T-helper 1 cell treated with Interleukin-12 subunit alpha and Interleukin-12 subunit beta and Interleukin-4 antibody, amounts not matched to agents 30 ng/mL and 1 ng/mL, for 36 hours (primary cell): ENCODE measurements at regions not wholly inside any gene's neighbourhood (a gene's known extent, or its start where the extent isn't known, plus 50 kb on each side); places are given as distances from the start of the nearest gene placed in this dataset.
"Not testable (repeated sequence)": the region's sequence is repeated elsewhere in the genome, so short reads cannot be mapped to it uniquely, and the experiment has no call there.

Source experiments
- intact Hi-C: fragments of 100-400 bp; cut with micrococcal nuclease; formaldehyde crosslinking; loops from one replicate; pipeline ENCODE4 v1.15.1; 2024

DNA sequence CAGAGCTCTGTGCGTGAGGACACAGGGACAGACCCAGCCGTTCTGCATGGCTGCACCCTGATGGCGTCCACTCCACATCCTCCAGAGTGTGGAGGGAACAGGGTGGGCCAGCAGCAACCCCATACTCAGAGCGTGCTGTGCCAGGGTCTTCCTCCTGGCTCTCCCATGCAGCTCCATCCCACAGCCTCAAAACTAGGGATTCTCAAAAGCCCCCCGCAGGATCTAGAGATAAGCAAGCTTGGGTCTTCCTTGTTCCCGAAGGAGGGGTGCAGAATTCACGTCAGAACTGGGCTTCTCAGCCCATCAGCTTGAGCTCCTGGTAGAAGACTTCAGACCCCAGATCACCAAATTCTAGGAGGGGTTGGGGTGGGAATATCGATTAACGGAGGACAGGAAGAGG lies 858.8 kb downstream of the TBC1D22A start:
- intact Hi-C loops, result no loop called here

DNA sequence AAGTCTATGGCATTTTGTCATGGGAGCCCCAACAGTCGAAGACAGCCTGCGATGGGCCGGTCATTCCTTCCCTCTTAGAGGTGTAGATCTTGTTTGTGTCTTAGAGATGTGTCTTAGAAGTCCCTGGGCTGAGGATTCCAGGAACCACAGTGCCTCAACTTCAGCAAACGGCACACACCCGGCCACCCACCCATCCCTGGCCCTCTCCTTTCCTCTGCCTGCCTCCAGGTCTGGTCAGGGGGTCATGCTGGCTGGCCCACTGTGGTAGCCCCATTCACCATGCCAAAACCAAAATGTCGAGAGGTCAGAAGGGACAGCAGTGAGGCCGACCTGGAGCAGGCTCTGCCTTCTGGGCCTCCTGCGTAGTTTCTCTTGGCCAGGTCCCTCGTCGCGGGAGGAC lies 857.9 kb downstream of the TBC1D22A start:
- intact Hi-C loops, result no loop called here

DNA sequence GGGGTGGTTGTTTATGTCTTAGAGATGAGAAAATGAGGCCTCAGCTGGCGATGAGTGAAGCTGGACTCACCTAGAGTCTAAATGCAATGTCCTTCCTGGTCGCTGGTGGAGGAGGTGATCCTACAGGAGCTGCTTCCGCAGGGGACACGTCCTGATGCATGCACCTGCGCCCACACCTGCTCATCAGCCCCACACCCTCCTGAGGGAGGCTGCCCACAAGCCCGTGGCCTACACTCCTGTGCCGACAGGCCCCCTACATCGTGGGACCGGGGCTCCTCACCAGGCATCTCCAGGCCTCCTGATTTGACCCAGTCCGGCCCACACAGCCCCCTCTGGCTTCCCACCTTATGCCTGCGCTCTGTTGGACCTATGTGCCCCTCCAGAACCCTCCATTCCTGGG lies 857.2 kb downstream of the TBC1D22A start:
- intact Hi-C loops, result no loop called here

DNA sequence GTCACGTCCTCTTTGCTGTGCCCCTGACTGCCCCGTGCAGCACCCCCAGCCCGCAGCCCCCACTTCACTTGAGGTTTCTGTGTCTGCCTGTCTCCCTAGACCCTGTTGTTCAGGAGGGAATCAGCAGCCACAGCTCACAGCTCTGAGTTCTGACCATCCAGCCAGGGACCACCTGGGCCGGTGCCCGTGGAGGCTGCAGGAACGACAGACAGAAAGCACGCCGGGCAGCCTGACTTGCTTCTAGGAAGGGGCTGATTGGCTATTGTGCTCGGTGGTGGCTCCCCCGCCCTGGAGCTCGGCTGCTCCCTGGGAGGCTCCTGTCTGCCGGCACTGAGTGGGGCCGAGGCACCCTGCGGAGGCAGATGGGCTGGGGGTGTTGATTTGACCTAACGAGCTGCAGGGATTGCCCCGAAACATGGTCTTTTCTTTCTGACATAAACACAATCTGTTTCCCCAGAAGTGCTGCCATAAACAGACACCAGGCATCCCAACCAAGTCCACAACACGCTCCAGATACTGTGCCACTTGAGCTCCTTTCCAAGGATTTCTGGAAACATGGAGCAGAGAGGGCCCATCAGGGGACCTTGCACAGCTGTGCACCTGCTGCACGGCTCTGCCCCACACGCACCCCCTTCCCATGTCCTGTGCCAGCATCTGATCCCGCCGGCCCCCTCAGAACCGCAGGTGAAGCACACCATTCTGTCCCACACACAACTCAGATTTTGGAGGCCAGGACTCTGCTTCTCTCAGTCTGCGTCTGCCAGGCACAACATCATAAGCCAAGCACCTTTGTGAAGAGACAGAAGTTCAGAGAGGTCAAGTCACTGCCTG lies 855.9 kb downstream of the TBC1D22A start:
- intact Hi-C loops, result no loop called here

DNA sequence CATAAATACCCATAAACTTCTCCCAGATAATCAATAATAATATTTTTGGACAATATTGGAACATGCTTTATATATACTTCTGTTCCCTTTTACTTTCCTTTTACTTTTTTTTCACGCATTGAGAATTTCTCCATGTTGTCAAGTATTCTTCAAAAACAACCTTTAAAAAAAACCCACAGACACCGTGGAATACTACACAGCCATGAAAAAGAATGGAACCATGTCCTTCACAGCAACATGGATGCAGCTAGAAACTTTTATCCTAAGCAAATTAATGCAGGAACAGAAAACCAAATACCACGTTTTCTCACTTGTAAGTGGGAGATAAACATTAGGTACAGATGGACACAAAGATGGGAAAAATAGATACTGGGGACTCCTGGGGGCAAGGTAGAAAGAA lies 854.7 kb downstream of the TBC1D22A start:
- intact Hi-C loops, result no loop called here

DNA sequence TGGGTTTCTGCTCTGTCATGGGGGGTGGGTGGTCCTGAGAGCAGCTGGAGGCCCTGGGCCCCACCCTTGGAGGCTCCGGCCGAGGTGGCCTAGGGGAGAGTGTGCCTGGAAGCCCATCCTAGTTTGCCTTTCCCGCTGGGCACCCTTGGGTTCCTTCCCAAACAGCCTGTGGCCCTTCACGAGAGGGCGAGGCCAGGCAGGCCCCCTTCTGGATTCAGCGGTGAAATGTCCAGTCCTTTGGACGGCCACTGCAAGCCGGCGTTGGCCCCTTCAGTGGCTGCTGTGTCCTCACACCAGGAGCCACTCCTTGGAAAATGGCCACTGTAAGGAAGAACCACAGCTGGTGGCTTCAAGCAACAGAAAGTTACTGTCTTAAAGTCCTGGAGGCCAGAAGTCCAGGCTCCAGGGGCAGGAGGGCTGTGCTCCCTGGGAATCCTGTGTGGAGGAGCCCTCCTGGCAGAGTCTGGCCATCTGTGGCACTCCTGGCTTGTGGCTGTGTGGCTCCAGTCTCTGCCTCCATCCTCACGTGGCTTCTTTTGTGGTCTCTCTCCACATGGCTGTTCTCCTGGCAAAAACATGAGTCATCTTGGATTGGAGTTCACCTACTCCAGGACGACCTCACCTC lies 854.1 kb downstream of the TBC1D22A start:
- intact Hi-C loops, result no loop called here

DNA sequence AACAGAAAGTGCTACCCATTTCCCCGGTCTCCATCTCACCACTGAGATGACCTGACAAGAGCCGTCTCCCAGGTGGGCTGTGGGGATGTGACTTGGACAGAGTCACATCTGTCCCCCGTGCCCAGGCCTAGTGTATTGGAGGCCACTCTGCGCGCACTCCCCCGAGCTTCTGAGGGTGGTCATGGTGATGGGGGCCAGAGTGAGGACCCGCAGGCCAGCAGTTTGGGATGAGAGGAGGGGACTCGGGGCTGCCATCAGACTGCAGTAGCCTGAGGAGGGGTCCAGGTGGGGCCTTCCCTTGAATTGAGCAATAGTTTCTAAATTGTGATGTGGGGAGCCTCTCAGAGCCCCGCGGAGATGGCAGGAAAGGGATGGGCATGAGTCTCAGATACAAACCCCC lies 852.6 kb downstream of the TBC1D22A start:
- intact Hi-C loops, result no loop called here

DNA sequence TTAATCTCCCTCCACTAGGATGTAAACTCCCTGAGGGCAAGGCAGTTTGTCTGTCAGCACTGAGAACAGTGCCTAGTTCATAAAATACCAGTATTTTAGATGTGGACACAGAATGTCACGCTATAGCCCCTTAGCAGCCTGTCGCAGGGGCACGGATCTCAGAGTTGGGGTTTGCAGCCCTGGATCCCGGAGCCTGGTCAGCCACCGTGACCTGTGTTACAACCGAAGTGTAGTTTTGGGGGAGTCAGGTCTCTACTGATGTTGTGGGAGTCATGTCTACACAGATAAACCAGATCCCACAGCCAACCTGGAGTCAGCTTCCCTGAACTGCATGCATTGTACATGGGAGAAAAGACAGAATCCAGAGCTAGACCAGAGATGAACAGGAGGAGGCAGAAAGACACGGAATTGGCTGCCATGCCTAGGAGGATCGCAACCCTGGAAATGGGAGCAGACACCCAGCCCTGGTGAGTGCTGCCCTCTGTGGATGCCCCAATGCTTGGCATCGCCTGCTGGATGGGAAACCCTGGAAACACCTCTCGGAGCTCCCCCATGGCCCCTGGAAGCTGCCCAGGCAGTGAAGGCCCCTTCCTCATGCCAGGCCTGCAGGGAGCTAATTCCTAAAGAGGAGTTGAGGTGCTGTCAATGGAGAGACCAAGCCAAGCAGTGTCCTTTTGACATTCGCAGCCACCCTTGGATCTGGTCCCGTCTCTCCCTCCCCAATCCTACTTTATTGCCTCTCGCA lies 851.3 kb downstream of the TBC1D22A start:
- intact Hi-C loops, result no loop called here

DNA sequence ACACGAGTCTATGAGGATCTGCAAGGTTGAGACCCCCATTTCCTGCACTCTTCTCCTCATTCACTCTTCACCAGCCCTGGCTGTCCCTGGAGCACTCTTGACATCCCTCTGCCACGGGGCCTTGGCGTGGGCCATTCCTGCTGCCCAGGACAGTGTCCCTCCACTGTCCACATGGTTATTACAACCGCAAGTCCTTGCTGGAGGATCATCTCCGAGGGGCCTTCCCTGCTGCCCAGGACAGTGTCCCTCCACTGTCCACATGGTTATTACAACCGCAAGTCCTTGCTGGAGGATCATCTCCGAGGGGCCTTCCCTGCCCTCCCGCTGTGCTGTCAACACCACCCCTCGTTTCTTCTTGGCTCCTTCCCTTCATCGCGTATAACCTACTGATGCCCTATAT lies 850.7 kb downstream of the TBC1D22A start:
- intact Hi-C loops, result not testable (repeated sequence)

DNA sequence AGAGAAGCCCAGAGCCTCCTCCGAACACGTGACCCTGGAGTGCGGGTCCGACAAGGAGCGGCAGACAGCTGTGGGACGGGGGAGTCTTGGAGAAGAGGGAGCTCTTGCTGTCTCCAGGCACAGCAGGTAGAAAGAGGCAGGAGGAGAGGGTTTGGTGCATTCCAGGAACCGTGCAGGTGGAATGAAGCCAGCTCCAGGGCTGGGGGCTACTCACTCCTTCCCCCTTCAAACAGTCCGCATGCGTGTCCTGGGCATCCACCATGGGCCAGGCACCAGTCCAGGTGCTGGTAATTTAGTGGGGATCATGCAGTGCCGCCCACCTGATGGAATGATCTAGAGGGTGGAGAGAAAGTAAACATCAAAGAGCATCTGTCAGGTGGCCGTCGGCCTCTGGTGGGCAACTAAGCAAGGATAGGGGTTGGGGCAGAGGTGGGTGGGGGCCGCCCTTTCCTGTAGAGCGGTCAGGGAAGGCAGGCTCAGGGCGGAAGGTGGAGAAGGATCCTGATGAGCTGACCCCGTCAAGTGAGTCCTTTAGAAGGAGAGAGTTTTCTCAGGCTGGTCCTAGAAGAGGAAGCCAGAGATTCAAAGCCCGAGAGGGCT lies 850.0 kb downstream of the TBC1D22A start:
- intact Hi-C loops, result no loop called here

DNA sequence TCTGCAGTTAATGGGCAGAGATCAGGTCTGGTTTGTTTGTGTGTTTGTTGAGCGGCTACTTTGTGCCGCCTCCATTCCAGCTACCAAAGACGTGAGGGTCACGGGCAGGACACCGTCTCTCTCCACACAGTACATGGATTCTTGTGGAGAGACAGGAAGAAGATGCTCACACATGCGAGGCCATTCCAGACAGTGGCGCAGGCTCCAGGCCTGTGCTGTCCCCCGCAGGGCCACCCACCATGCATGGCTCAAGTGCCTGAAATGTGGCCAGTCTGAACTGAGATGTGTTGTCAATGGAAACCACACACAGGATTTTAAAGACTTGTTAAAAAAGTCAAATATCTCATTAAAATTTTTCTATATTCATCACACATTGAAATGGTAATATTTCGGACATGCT lies 848.3 kb downstream of the TBC1D22A start:
- intact Hi-C loops, result no loop called here

DNA sequence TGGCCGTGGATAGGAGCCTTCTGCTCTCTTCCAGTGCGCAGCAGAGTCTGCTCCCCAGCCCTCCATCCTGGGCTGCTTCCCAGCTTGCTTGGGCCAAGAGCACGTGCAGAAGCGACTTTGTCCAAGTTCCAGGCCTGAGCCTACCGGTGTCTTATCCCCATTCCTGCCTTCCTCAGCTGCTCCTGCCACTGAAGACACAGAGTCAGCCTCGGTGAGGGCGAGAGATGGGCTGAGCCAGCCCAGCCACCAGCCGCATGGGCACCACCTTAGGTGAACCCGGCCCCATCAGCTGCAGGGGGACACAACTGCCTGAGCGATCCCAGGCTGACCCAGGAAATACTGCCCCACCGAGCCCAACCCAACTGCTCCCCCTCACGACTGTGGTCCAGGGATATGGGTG lies 847.8 kb downstream of the TBC1D22A start:
- intact Hi-C loops, result no loop called here

DNA sequence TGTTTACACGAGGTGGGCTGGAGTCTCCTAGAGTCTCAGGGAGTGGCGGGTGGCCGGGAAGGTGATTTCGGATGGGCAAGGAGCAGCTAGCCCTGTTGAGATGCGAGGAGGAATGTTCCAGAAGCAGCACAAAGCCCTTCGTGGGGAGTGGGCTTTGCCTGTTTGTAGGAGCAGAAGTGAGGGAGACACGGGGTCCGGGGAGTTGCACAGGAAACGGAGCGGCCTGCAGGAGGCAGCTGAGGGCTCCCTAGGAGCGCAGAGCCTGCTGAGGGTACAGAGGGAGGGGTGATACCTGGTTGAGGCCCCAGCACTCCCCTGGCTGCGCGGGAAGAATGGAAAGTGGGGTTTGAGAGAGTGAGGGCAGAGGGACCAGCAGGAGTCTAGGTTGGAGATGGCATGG lies 847.2 kb downstream of the TBC1D22A start:
- intact Hi-C loops, result no loop called here

DNA sequence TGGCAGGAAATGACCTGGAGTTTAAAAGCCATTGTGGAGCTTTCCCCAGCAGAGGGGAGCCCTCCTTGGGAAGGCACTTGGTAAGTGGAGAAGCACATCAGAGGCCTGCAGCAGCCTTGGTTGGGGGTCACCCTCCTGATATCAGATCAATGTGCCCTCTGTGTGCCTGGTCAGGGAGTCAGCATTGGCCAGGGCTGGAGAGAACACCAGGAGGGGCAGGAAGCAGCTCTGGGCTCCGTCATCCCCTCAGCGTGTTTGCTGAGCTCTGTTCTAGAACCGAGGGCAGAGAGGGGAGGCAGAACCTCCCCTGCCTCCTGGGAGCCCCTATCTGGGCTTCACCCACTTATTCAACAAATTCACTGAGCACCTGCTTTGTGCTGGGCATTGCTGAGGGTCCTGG lies 846.0 kb downstream of the TBC1D22A start:
- intact Hi-C loops, result no loop called here

DNA sequence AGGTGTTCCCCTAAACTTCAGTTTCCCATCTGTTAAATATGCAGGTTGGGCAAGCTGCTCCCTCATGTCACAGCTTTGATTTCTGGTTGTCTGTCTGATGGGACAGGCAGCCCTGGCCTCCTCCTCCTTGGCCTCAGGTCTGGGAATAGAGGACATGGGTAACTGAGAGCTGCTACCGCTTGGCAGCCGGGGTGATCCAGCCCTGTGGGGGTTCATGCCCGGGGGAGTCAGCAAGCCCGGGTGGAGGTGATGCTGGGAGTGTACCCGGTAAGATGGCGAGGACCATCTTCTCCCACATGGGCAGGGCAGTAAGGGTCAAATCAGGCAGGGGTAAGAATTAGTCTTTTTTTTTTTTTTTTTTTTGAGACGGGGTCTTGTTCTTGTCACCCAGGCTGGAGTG lies 845.0 kb downstream of the TBC1D22A start:
- intact Hi-C loops, result no loop called here

DNA sequence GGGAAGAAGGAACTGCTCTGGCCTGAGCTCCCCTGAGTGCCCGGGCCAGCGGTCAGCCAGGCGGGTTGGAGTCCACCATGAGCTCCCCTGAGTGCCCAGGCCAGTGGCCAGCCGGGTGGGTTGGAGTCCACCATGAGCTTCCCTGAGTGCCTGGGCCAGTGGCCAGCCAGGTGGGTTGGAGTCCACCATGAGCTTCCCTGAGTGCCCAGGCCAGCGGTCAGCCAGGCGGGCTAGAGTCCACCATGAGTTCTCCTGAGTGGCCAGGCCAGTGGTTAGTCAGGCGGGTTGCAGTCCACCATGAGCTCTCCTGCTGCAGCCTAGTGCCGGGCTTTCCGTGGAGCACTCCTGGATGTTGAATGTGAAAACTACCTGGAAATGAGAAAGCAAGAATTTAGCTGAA lies 844.0 kb downstream of the TBC1D22A start:
- intact Hi-C loops, result no loop called here

DNA sequence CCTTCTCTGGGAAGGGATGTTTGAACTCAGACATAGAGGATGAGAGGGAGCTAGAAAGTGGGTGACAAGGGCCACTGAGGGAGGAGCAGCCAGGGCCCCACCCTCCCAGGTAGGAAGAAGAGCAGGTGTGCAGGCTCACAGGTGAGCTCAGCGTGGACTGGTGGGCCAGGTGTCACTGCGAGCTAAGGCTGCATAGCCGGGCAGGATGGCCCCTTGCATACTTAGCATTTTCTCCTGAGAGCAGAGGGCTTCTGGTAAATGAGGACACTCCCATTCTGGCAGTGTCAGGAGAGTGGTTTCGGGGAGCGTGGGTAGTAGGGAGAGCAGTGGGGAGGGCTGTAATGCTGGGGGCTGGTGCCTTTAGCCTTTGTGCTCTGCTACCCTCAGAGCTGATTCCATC lies 843.4 kb downstream of the TBC1D22A start:
- intact Hi-C loops, result no loop called here

DNA sequence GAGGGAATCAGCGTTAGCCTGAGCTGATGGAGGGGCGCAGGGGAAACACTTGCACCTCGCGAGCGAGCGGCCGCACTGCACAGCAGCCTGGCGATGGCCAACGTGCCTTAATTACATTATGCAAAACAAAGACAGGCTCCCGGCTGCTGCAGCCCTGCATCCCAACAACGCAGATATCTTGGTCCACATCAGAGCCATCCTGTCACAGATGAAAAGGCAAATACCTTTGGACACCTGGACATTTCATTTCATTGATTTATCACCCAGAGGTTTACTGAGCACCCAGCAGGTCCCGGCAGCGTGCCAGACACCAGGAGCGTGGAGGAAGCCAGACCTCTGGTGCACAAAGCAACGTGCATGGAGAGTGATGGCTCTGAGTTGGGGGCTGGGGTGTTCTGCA lies 843.0 kb downstream of the TBC1D22A start:
- intact Hi-C loops, result no loop called here

DNA sequence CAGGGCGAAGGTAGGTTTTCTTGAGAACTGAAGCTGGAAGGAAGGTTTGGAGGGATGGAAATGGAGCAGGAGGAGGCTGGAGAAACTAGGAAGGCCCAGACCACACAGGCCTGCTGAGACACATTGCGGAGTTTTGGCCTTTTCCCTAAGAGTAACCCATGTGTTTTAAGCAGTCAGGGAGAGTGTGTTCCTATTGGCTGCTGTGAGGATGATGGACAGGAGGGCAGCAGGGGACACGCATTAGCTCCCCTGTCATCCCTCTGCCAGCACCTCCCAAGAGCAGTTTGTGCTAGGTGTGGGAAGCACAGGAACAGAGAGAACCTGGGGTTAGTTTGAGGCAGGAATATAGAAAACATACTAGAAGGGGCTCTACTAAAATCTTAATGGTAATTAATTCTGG lies 842.1 kb downstream of the TBC1D22A start:
- intact Hi-C loops, result no loop called here

DNA sequence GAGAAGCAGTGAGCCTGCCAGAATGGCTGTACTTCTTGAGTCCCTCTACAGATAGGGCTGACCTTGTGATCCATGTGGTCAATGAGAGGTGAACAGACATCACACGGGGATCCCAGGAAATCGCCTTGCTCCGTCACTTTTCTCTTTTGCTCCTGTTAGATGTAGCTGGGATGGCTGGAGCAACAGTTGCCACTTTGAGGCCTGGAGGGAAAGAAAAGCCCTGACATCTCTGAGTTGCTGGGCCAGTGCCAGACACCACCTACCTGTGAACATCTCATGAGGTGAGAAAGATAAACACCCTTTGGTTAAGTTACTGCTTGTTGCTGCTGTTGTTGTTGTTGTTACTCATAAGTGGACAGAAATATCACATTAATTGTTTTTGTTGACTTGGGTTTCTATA lies 840.3 kb downstream of the TBC1D22A start:
- intact Hi-C loops, result no loop called here

DNA sequence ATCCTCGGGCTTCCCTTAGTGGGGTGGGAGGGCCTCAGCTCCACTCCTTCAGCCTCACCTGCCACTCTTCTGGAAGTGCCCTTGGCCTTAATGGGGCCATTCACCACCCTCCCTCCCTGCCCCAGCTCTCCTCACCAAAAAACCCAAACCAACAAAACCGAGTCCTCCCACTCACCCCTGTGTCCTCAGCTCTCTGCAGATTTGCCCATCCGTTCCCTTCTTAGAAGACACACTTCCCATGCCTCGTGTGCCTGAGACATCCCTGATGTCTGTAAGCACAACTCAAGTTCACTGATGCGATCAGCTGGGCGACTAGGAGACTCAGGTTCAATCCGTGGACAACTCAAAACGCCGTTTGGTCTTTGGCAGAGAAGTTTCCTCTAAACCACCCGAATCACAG lies 839.2 kb downstream of the TBC1D22A start:
- intact Hi-C loops, result no loop called here
